GM18858 (cell line): ENCODE measurements at regions not wholly inside any gene's neighbourhood (a gene's known extent, or its start where the extent isn't known, plus 50 kb on each side); places are given as distances from the start of the nearest gene placed in this dataset.
"Not testable (repeated sequence)": the region's sequence is repeated elsewhere in the genome, so short reads cannot be mapped to it uniquely, and the experiment has no call there.

Source experiments
- ATAC-seq: cut with Tn5 transposase; IDR thresholded peaks from one replicate; pipeline ENCODE4 v1.9.1; 2021; ENCODE audit not compliant: unreplicated experiment

- ATAC-seq = no peak
Measured at GRCh38 chr9:95785209-95785608, 90.3 kb upstream of the ERCC6L2 start.

GRCh38 chr9:95784318-95784717 is 91.2 kb upstream of the ERCC6L2 start:
- ATAC-seq = no peak

- no peak for ATAC-seq
Measured at GRCh38 chr9:95783426-95783975, 92.0 kb upstream of the ERCC6L2 start.

- no peak for ATAC-seq
Measured at GRCh38 chr9:95780751-95781150, 94.7 kb upstream of the ERCC6L2 start.

GRCh38 chr9:95780121-95780520 is 95.4 kb upstream of the ERCC6L2 start:
- no peak for ATAC-seq

GRCh38 chr9:95779597-95779996 is 95.9 kb upstream of the ERCC6L2 start:
- not testable (repeated sequence) for ATAC-seq

GRCh38 chr9:95778957-95779356 is 96.5 kb upstream of the ERCC6L2 start:
- ATAC-seq = no peak

- no peak for ATAC-seq
Measured at GRCh38 chr9:95777136-95777535, 98.4 kb upstream of the ERCC6L2 start.

GRCh38 chr9:95776176-95776575 is 99.3 kb upstream of the ERCC6L2 start:
- no peak for ATAC-seq

GRCh38 chr9:95775191-95775590 is 100.3 kb upstream of the ERCC6L2 start:
- ATAC-seq = no peak

- no peak for ATAC-seq
Measured at GRCh38 chr9:95773053-95773418, 102.5 kb upstream of the ERCC6L2 start.

- no peak for ATAC-seq
Measured at GRCh38 chr9:95772320-95773052, 103.0 kb upstream of the ERCC6L2 start.

- ATAC-seq = no peak
Measured at GRCh38 chr9:95771556-95772246, 103.8 kb upstream of the ERCC6L2 start.

- no peak for ATAC-seq
Measured at GRCh38 chr9:95770653-95771131, 104.8 kb upstream of the ERCC6L2 start.

GRCh38 chr9:95769909-95770433 is 105.5 kb upstream of the ERCC6L2 start:
- ATAC-seq = no peak

GRCh38 chr9:95769473-95769872 is 106.0 kb upstream of the ERCC6L2 start:
- no peak for ATAC-seq

- ATAC-seq = no peak
Measured at GRCh38 chr9:95766906-95767305, 108.6 kb upstream of the ERCC6L2 start.

GRCh38 chr9:95764533-95765319 is 110.8 kb upstream of the ERCC6L2 start:
- no peak for ATAC-seq

GRCh38 chr9:95763983-95764382 is 111.5 kb upstream of the ERCC6L2 start:
- ATAC-seq = no peak

GRCh38 chr9:95763006-95763405 is 112.5 kb upstream of the ERCC6L2 start:
- ATAC-seq = no peak

GRCh38 chr9:95762322-95762721 is 113.2 kb upstream of the ERCC6L2 start:
- no peak for ATAC-seq
